Small intestine (tissue), 7 donors: ENCODE measurements at regions not wholly inside any gene's neighbourhood (a gene's known extent, or its start where the extent isn't known, plus 50 kb on each side); places are given as distances from the start of the nearest gene placed in this dataset.

ENCODE experiments used
- DNase-seq, 2 donors: peaks; one replicate each; pipeline versions ENCODE4 v3.0.0 to v3.0.0-alpha.2; 2013
- FAIRE-seq: peaks from 2 replicates; lab custom pipeline; 2012; peaks lifted over from hg19 to GRCh38; lab: Jason Lieb, UNC
- H3K27ac ChIP-seq, 3 donors: one replicate each; pipeline ENCODE4 v1.5.1; 2013; ENCODE audit warnings: low read length in 2 of 3, mild to moderate bottlenecking in 2 of 3, control low read depth in 1 of 3, inconsistent platforms in 1 of 3, low read depth in 1 of 3, moderate library complexity in 1 of 3
- H3K27me3 ChIP-seq, 3 donors: one replicate each; pipeline ENCODE4 v1.6.1; 2013; ENCODE audit warnings: low read length in 3 of 3, inconsistent platforms in 1 of 3; ENCODE audit not compliant: control insufficient read depth in 3 of 3, insufficient read depth in 3 of 3
- H3K36me3 ChIP-seq, 3 donors: one replicate each; pipeline ENCODE4 v1.6.1; 2013; ENCODE audit warnings: low read length in 3 of 3, inconsistent platforms in 1 of 3, low read depth in 1 of 3, mild to moderate bottlenecking in 1 of 3, moderate library complexity in 1 of 3; ENCODE audit not compliant: control insufficient read depth in 3 of 3, insufficient read depth in 2 of 3
- H3K4me1 ChIP-seq, 3 donors: one replicate each; pipeline ENCODE4 v1.6.1; 2013; ENCODE audit warnings: low read length in 2 of 3, inconsistent platforms in 1 of 3, low read depth in 1 of 3, mild to moderate bottlenecking in 1 of 3, moderate library complexity in 1 of 3; ENCODE audit not compliant: control insufficient read depth in 3 of 3, insufficient read depth in 2 of 3
- H3K4me3 ChIP-seq, 3 donors: one replicate each; pipeline ENCODE4 v1.5.1; 2013; ENCODE audit warnings: low read length in 3 of 3, control low read depth in 1 of 3, inconsistent platforms in 1 of 3, low read depth in 1 of 3, mild to moderate bottlenecking in 1 of 3, moderate library complexity in 1 of 3
- H3K9me3 ChIP-seq, 2 donors: one replicate each; pipeline ENCODE4 v1.6.1; 2013; ENCODE audit warnings: low read depth in 1 of 2, low read length in 1 of 2; ENCODE audit not compliant: control insufficient read depth in 2 of 2, insufficient read depth in 1 of 2
- WGBS, 3 donors: extraction: QIAGEN DNeasy Blood & Tissue Kit; methylation state at CpG; one replicate each; pipeline ENCODE4 v1.1.7; 2013; 5-methylcytosine and 5-hydroxymethylcytosine counted together
- donor health status: healthy with polysubstance abuse.
- donor health status: control.
- donor health status: control.
- donor health status: Bipolar disorder and iron deficiency.
- donor health status: healthy.

DNA sequence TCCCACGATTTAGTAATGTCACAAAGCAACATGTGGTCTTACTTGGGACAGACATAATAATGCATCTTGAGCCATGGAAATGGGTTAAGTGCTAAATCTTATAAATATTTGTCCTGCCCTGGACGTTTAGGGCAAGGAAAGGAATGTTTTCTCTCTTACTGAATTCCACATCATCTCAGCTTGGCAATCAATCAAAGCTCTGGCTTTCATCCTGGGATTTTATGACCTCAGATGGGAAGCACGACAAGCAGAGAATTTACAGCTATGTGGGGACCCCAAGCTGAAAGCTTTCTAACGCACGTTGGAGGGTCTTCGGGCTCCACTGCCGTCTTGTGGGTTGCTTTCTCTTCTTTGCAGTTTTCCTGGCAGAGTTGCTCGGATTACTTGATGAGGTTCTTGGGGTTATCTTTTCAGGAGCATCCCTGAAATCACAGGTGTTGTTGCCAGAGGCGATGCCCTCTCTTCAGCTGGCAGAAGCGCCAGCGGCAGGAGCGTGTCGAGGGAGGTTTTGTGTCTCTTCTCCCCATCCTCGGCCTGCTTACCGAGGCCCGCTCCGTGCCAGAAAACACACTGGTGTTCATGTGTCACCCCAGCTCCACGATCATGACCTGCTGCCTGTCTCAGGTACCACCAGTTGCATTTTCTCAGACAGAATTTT lies 73.4 kb upstream of the FRMD1 start:
- H3K4me1 ChIP-seq: peaks cover 0 to 23% (median 0%) of the 10 kb centered on the region in 3 donors
- no peak for DNase-seq
- no peaks in the 10 kb centered on the region for H3K36me3 ChIP-seq
- H3K27ac ChIP-seq: no peak overlapping the region
- no peaks in the 10 kb centered on the region for H3K9me3 ChIP-seq
- peaks cover 0 to 3% (median 0%) of the 10 kb centered on the region in 3 donors for H3K27me3 ChIP-seq
- no peak overlapping the region for H3K4me3 ChIP-seq
- WGBS, 3 donors: 73 to 81% (median 80%) methylated on average over 18 of the region's 18 CpGs
- FAIRE-seq: no peak

DNA sequence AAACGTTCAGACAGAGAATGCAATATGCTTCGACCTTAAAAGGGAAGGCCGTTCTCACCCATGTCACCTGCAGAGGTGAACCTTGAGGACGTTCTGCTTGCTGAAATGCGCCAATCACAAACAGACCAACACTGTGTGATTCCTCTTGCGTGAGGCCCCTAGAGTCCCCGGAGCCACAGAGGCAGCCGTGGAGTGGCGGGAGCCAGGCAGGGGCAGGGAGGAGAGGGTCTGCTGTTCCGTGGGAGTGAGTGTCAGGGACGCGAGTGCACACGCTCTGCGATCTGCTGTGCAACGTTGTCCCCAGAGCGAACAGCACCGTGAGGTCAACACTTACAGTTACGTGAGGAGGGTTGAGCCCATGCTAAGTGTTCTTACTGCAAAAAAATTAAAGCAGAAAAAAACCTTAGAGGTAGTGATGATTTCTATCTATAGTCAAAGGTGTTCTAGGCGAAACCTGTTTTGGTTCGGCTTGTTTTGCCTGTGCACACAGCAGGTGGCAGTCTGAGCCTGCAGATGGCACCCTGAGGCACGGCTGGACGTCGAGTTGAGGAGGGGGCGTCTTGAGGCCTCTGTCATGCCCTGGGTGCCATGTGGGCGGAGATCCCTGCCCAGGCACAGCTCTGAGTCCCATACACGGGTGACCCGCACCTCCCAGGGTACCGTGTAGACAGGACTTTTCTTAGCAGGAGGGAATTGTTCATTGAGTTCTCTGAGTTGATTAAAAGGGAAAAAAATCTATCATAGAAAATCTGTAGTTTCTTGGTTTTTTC lies 71.7 kb upstream of the FRMD1 start:
- no peaks in the 10 kb centered on the region for H3K9me3 ChIP-seq
- 39 to 61% (median 42%) methylated on average over 28 of the region's 28 CpGs for WGBS, 3 donors
- H3K27me3 ChIP-seq: peaks cover 0 to 3% (median 0%) of the 10 kb centered on the region in 3 donors
- no peaks in the 10 kb centered on the region for H3K36me3 ChIP-seq
- H3K4me1 ChIP-seq: peaks cover 0 to 13% (median 0%) of the 10 kb centered on the region in 3 donors
- H3K4me3 ChIP-seq: no peak overlapping the region
- H3K27ac ChIP-seq: no peak overlapping the region
- no peak for FAIRE-seq
- DNase-seq: peak; percentile 31 to 49

DNA sequence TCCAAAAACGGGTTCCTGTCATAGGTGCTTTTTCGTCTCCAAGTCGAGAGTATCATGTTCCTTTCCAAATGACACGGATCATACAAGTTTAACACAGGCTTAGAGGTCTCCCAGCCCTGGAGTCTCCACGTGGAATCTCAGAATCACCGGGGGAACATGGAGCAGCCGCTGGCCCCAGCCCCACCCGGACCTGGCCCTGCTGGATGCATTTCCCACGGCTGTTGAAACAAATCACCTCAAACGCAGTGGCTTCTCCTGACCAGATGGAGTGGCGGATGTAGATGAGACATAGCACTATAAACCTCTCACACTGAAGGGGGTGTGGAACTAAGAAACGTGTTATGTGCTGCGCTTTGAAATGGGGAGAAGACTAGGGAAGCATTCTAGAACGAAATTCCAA lies 70.0 kb upstream of the FRMD1 start:
- no peak overlapping the region for H3K27ac ChIP-seq

DNA sequence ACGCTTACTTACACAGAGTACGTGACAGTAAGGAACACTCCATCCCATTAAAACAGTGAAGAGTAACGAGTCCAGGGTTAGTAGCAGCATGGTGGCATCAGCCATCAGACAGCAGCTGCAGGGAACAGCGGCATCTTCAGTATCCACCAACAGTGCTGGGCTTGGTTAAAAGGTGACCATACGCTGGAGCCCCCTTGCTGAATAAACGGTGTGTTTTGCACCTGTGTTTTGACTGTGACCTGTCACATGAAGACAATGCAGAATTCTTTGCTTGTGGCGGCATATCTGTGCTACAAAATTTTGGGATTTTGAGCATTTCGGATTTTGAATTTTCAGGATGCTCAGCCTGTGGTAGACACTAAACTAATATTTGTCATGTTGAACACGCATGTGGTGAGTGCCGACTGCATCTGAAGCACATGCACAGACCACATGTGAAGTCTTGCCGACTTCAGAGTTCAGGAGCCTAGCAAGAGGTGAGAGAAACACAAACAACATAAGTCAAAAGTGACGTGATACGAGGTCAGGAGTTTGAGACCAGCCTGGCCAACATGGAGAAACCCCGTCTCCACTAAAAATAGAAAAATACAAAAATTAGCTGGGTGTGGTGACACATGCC lies 69.3 kb upstream of the FRMD1 start:
- no peak for FAIRE-seq
- Histone ChIP-seq H3K4me1 (peaks cover 0 to 7% (median 0%) of the 10 kb centered on the region in 3 donors), H3K27ac (no peak overlapping the region), H3K36me3 (no peaks in the 10 kb centered on the region), H3K4me3 (no peak overlapping the region), H3K27me3 (no peaks in the 10 kb centered on the region), H3K9me3 (no peaks in the 10 kb centered on the region)
- WGBS, 3 donors: 86 to 92% (median 89%) methylated on average over 14 of the region's 14 CpGs
- no peak for DNase-seq

More for the DNA sequence above, 70.0 kb upstream of the FRMD1 start:
- Histone ChIP-seq H3K4me3 (no peak overlapping the region), H3K36me3 (no peaks in the 10 kb centered on the region), H3K4me1 (peaks cover 0 to 7% (median 0%) of the 10 kb centered on the region in 3 donors), H3K27me3 (no peaks in the 10 kb centered on the region), H3K9me3 (no peaks in the 10 kb centered on the region)
- DNase-seq: no peak
- no peak for FAIRE-seq
- WGBS, 3 donors: 73 to 80% (median 77%) methylated on average over 14 of the region's 14 CpGs

DNA sequence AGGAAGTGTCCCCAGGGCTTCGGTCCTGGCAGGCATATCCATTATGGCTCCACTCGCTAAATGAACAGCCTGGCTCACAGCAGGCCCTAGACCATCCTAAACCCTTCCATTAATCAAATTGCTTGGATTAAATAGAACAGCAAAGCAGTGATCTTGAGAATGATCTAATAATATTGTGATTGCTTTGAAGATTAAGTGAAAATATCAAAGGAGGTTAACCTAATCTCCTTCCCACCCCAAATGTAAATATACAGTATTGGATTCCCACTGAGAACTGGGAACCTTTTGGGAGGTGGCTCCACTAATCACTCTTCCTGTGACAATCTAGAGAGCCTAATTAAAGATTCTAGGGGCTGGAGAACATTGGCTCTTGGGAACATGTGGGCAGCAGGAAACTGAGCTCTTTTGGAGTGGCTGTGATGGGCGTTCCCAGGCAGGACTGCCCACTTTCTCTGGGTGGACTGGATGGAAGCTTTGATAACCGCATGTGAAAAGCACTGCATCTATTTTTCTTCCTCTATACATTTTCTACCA lies 68.3 kb upstream of the FRMD1 start:
- H3K36me3 ChIP-seq: no peaks in the 10 kb centered on the region
- H3K4me1 ChIP-seq: no peaks in the 10 kb centered on the region
- no peak for FAIRE-seq
- H3K27me3 ChIP-seq: no peaks in the 10 kb centered on the region
- no peaks in the 10 kb centered on the region for H3K9me3 ChIP-seq
- WGBS, 3 donors: 58 to 69% (median 60%) methylated on average over 4 of the region's 4 CpGs
- DNase-seq: peak in 1 of 2 donors; percentile 32
- H3K4me3 ChIP-seq: no peak overlapping the region
- no peak overlapping the region for H3K27ac ChIP-seq

DNA sequence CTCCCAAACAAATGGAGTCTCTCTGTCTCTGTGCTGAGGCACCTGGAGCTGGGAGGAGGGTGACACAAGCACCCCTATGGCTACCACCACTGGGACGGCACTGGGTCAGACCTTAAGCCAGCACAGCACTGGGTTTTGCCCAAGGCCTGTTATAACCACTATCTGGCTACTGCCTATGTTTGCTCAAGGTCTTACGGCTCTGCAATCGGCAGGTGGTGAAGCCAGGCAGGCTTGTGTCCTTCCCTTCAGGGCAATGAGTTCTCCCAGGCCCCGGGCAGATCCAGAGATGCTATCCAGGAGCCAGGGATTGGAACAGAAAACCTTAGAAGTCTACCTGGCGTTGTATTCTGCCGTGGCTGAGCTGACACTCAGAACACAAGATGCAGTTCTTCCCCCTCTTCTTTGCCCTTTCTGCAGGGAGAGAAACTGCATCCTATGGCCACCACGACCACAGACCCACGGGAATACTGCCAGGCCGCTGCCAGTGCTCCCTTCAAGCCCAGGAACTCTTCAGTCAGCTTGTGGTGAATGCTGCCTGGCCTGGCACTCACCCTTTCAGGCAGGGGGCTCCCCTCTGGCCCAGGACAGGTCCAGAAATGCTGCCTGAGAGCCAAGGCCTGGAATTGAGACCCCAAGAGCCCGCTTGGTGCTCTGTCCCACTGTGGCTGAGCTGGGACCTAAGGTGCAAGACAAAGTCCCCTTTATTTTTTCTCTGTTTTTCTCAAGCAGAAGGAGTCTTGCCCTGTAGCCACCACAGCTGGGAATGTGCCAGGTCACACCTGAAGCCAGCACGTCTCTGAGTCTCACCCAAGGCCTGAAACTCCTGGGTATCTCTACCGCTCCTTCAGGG lies 67.0 kb upstream of the FRMD1 start:
- DNase-seq (no peak), FAIRE-seq (no peak)
- 71 to 80% (median 76%) methylated on average over 11 to 12 of the region's 12 CpGs for WGBS, 3 donors
- Histone ChIP-seq H3K9me3 (no peaks in the 10 kb centered on the region), H3K4me3 (no peak overlapping the region), H3K27me3 (no peaks in the 10 kb centered on the region), H3K36me3 (no peaks in the 10 kb centered on the region), H3K4me1 (no peaks in the 10 kb centered on the region), H3K27ac (no peak overlapping the region)

DNA sequence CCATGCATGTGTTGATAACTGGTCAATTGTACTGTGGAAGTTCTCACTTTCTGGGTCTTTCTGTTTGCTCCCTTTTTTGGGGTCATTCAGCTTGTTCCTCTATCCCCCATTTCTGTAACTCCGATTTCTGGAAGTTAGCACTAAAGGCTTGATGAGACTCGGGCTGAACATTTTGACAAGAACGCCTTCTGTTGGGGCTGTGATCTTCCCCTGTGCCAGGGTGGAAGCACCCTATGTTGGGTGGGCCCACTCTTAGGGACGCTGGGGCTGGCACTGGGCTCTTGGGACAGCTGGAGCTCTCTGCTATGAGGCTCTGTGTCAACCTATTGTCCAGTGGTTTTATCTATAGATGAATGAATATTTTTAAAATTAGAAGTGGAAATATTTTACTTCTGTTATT lies 60.1 kb upstream of the FRMD1 start:
- no peak overlapping the region for H3K27ac ChIP-seq
- H3K4me1 ChIP-seq: no peaks in the 10 kb centered on the region
- no peaks in the 10 kb centered on the region for H3K36me3 ChIP-seq
- no peaks in the 10 kb centered on the region for H3K27me3 ChIP-seq
- FAIRE-seq: no peak
- WGBS, 3 donors: 82 to 87% (median 82%) methylated on average over 4 of the region's 4 CpGs
- H3K9me3 ChIP-seq: no peaks in the 10 kb centered on the region
- DNase-seq: no peak
- no peak overlapping the region for H3K4me3 ChIP-seq

DNA sequence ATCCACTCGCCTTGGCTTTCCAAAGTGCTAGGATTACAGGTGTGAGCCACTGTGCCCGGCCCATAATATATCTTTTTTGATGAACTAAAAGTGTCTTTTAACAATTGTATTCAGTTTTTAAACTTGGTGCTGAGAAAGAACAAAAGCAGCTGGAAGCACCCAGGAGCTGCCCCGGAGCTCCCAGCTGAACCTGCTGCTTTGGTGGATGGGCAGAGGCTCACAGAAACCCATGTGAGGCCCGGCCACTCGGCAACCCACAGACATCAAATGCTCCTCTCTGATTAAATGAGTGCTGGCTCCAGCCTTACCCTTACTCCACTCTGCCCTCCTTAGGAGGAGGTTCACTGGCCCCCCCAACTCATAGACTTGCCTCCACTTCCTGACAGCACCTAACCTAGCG lies 59.4 kb upstream of the FRMD1 start:
- no peak overlapping the region for H3K4me3 ChIP-seq
- H3K9me3 ChIP-seq: no peaks in the 10 kb centered on the region
- H3K36me3 ChIP-seq: no peaks in the 10 kb centered on the region
- H3K27ac ChIP-seq: no peak overlapping the region
- no peak for FAIRE-seq
- H3K27me3 ChIP-seq: no peaks in the 10 kb centered on the region
- 86 to 88% (median 87%) methylated on average over 6 of the region's 6 CpGs for WGBS, 3 donors
- DNase-seq: no peak
- H3K4me1 ChIP-seq: no peaks in the 10 kb centered on the region
